Kidney (tissue), 13 donors: ENCODE measurements at regions not wholly inside any gene's neighbourhood (a gene's known extent, or its start where the extent isn't known, plus 50 kb on each side); places are given as distances from the start of the nearest gene placed in this dataset.

Experiments
- DNase-seq, 5 donors: peaks; one replicate each; pipeline ENCODE4 v3.0.0-alpha.2; 2013 to 2020
- FAIRE-seq: peaks from 2 replicates; lab custom pipeline; 2012; peaks lifted over from hg19 to GRCh38; lab: Jason Lieb, UNC
- H3K27ac ChIP-seq, 2 donors: one replicate each; pipeline ENCODE4 v1.7.0; 2013; ENCODE audit warnings: low read depth in 2 of 2, low read length in 2 of 2, inconsistent platforms in 1 of 2
- H3K27me3 ChIP-seq: one replicate; pipeline ENCODE4 v1.7.1; 2013; ENCODE audit warnings: low read length, inconsistent platforms; ENCODE audit not compliant: control insufficient read depth, insufficient read depth
- H3K36me3 ChIP-seq, 3 donors: one replicate each; pipeline versions ENCODE4 v1.7.0 to v1.7.1; 2013; ENCODE audit warnings: low read length in 3 of 3, control low read depth in 1 of 3, inconsistent platforms in 1 of 3; ENCODE audit not compliant: insufficient read depth in 3 of 3, control insufficient read depth in 2 of 3
- H3K4me1 ChIP-seq, 3 donors: one replicate each; pipeline versions ENCODE4 v1.7.0 to v1.7.1; 2013; ENCODE audit warnings: low read length in 3 of 3, inconsistent platforms in 1 of 3, low read depth in 1 of 3; ENCODE audit not compliant: control insufficient read depth in 2 of 3, insufficient read depth in 2 of 3
- H3K4me3 ChIP-seq, 3 donors: one replicate each; pipeline versions ENCODE4 v1.7.0 to v1.8.1; 2013; ENCODE audit warnings: low read length in 3 of 3, control low read depth in 1 of 3, inconsistent platforms in 1 of 3
- H3K9ac ChIP-seq, 3 donors: one replicate each; pipeline versions ENCODE4 v1.7.0 to v1.7.1; 2013; ENCODE audit warnings: low read length in 3 of 3, control low read depth in 1 of 3, inconsistent platforms in 1 of 3
- H3K9me3 ChIP-seq, 3 donors: one replicate each; pipeline versions ENCODE4 v1.7.0 to v1.7.1; 2013; ENCODE audit warnings: low read length in 3 of 3, control low read depth in 1 of 3, inconsistent platforms in 1 of 3; ENCODE audit not compliant: control insufficient read depth in 2 of 3, insufficient read depth in 1 of 3
- intact Hi-C: fragments of 100-400 bp; cut with DNase I; formaldehyde crosslinking; loops from one replicate; pipeline ENCODE4 v1.11.1; 2022
- TF ChIP-seq, protein P1 (sequence below): IDR thresholded peaks from 3 replicates; pipeline ENCODE4 v1.5.1; 2012; ENCODE audit warnings: mild to moderate bottlenecking, moderate library complexity, borderline replicate concordance; ENCODE audit not compliant: insufficient read depth; ENCODE audit errors: extremely low read depth
- donor health status: control.
- donor health status: control.
- donor health status: control.
- donor health status: control.
- donor health status: control.
- donor health status: DM: yes; HTN: yes; CAD: no.
- donor health status: Normal renal cell carcinoma (clear cell type).

DNA sequence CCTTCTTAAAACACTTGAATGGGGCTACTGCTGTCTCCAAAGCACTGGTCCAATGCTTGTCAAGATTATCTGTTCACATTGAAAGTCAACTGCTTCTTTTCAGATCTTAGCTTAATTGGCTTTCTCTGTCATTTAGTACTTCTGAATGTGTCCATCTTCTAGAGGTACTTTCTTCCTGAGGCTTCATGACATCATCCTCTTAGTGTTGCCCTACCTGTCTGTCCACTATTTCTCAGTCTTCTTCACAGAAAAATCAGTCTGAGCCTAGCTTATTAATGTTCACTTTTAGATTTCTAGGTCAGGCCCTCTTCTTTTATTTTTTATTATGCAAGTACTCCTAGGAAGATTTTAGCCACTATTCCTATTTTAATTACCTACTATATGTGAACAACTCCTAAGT lies 899.9 kb downstream of the DTWD2 start:
- FAIRE-seq (no peak), DNase-seq (no peak)
- intact Hi-C loops = no loop called here
- no peak overlapping the region for H3K27ac ChIP-seq
- no peaks in the 10 kb centered on the region for H3K27me3 ChIP-seq
- no peak overlapping the region for H3K4me3 ChIP-seq
- no peaks in the 10 kb centered on the region for H3K4me1 ChIP-seq
- H3K9ac ChIP-seq = no peak overlapping the region
- no peaks in the 10 kb centered on the region for H3K36me3 ChIP-seq
- H3K9me3 ChIP-seq = no peaks in the 10 kb centered on the region
- TF ChIP-seq, protein P1, sequence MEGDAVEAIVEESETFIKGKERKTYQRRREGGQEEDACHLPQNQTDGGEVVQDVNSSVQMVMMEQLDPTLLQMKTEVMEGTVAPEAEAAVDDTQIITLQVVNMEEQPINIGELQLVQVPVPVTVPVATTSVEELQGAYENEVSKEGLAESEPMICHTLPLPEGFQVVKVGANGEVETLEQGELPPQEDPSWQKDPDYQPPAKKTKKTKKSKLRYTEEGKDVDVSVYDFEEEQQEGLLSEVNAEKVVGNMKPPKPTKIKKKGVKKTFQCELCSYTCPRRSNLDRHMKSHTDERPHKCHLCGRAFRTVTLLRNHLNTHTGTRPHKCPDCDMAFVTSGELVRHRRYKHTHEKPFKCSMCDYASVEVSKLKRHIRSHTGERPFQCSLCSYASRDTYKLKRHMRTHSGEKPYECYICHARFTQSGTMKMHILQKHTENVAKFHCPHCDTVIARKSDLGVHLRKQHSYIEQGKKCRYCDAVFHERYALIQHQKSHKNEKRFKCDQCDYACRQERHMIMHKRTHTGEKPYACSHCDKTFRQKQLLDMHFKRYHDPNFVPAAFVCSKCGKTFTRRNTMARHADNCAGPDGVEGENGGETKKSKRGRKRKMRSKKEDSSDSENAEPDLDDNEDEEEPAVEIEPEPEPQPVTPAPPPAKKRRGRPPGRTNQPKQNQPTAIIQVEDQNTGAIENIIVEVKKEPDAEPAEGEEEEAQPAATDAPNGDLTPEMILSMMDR = no peak

DNA sequence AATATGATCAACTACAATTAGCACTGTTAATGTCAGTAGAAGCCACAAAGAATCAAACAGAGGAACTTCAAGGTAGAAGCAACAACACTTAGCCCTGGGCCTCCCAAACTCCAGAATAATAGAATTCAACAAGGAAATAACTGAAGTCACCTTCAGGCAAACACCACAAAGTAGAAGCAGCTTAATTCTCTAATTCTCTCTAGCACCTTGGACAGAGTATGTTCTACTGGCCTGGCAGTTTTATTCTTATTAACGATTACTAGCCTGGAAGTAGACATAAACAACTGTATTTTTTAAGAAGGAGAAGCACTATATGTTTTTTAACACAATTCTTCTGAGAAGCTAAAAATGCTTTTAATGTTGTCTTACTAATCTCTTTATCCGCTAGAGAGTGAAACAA lies 911.9 kb downstream of the DTWD2 start:
- Histone ChIP-seq H3K36me3 (no peaks in the 10 kb centered on the region), H3K27ac (no peak overlapping the region), H3K9me3 (no peaks in the 10 kb centered on the region), H3K27me3 (no peaks in the 10 kb centered on the region), H3K4me3 (no peak overlapping the region), H3K4me1 (no peaks in the 10 kb centered on the region), H3K9ac (no peak overlapping the region)
- intact Hi-C loops = no loop called here
- FAIRE-seq (no peak), DNase-seq (peak in 2 of 5 donors; percentile 9 to 15)
- TF ChIP-seq, protein P1 = no peak

DNA sequence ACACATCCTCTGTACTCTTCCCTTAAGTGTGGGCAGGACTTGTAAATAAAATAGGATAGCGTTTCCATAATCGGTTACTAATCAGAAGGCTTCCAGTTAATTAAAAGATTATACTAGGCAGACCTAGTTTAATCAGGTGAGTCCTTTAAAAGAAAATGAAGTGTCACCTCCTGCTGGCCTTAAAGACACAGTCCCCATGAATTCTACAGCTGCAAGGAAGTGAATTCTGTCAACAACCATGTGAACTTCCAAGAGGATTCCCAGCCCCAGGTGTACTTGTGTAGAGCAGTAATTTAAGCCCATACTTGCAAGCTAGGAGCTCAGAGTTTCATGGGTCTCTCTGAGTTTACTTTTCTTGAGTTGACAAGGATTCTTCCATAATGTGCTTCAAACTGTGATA lies 918.3 kb downstream of the DTWD2 start:
- TF ChIP-seq, protein P1 = no peak
- no peaks in the 10 kb centered on the region for H3K4me1 ChIP-seq

DNA sequence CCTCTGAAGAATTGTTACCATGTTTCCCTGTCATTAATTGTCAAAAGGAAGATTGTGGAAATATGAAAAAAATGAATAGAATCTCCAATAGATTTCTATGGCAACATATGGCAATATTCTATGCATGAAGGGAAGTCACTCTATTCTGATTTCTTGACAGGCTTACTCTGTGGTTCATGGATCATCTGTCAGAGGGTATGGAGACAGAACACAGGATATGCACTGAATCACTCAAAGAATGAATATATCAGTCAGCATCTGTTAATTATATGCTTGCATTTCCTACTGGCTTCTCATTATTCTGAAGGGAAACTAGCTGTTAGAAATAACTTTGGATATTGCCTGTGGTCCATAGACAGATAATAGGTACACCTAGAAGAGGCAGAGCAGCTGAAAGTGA lies 918.9 kb downstream of the DTWD2 start:
- Histone ChIP-seq H3K9ac (no peak overlapping the region), H3K36me3 (no peaks in the 10 kb centered on the region), H3K4me1 (no peaks in the 10 kb centered on the region), H3K4me3 (no peak overlapping the region), H3K27me3 (no peaks in the 10 kb centered on the region), H3K9me3 (no peaks in the 10 kb centered on the region), H3K27ac (no peak overlapping the region)
- intact Hi-C loops = no loop called here
- FAIRE-seq (no peak), DNase-seq (no peak)
- TF ChIP-seq, protein P1 = no peak

More for the DNA sequence above, 918.3 kb downstream of the DTWD2 start:
- H3K36me3 ChIP-seq = no peaks in the 10 kb centered on the region
- no peaks in the 10 kb centered on the region for H3K27me3 ChIP-seq
- intact Hi-C loops = no loop called here
- FAIRE-seq (no peak), DNase-seq (no peak)
- no peaks in the 10 kb centered on the region for H3K9me3 ChIP-seq
- no peak overlapping the region for H3K9ac ChIP-seq
- H3K4me3 ChIP-seq = no peak overlapping the region
- H3K27ac ChIP-seq = no peak overlapping the region
